OCI-M2 (cell line): ENCODE measurements at regions not wholly inside any gene's neighbourhood (a gene's known extent, or its start where the extent isn't known, plus 50 kb on each side); places are given as distances from the start of the nearest gene placed in this dataset.
"Not testable (repeated sequence)": the region's sequence is repeated elsewhere in the genome, so short reads cannot be mapped to it uniquely, and the experiment has no call there.

Source experiments
- DNase-seq: peaks from one replicate; lab custom pipeline; 2025; ENCODE audit not compliant: unreplicated experiment; lab: John Stamatoyannopoulos, UW

- no peak for DNase-seq
Measured at GRCh38 chr4:78660559-78660958, 109.0 kb downstream of the ANXA3 start.

- no peak for DNase-seq
Measured at GRCh38 chr4:78661086-78661690, 109.6 kb downstream of the ANXA3 start.

GRCh38 chr4:78661921-78662521 is 110.5 kb downstream of the ANXA3 start:
- DNase-seq: no peak

- no peak for DNase-seq
Measured at GRCh38 chr4:78662658-78663057, 111.1 kb downstream of the ANXA3 start.

GRCh38 chr4:78664296-78664695 is 111.9 kb upstream of the BMP2K start:
- not testable (repeated sequence) for DNase-seq

GRCh38 chr4:78665216-78665770 is 110.9 kb upstream of the BMP2K start:
- no peak for DNase-seq

- DNase-seq: no peak
Measured at GRCh38 chr4:78666830-78667258, 109.3 kb upstream of the BMP2K start.

GRCh38 chr4:78667325-78667724 is 108.8 kb upstream of the BMP2K start:
- DNase-seq: no peak

- no peak for DNase-seq
Measured at GRCh38 chr4:78667764-78668163, 108.4 kb upstream of the BMP2K start.

GRCh38 chr4:78669453-78669852 is 106.7 kb upstream of the BMP2K start:
- no peak for DNase-seq

GRCh38 chr4:78671903-78672815 is 104.0 kb upstream of the BMP2K start:
- no peak for DNase-seq

- DNase-seq: no peak
Measured at GRCh38 chr4:78673337-78673736, 102.8 kb upstream of the BMP2K start.

- no peak for DNase-seq
Measured at GRCh38 chr4:78675325-78675724, 100.8 kb upstream of the BMP2K start.

GRCh38 chr4:78682070-78682469 is 94.1 kb upstream of the BMP2K start:
- DNase-seq: no peak

- DNase-seq: no peak
Measured at GRCh38 chr4:78683352-78683751, 92.8 kb upstream of the BMP2K start.

GRCh38 chr4:78684325-78685079 is 91.6 kb upstream of the BMP2K start:
- no peak for DNase-seq

- no peak for DNase-seq
Measured at GRCh38 chr4:78687818-78688217, 88.3 kb upstream of the BMP2K start.

- no peak for DNase-seq
Measured at GRCh38 chr4:78688366-78688765, 87.8 kb upstream of the BMP2K start.

GRCh38 chr4:78689261-78689660 is 86.9 kb upstream of the BMP2K start:
- no peak for DNase-seq

- DNase-seq: no peak
Measured at GRCh38 chr4:78689700-78690323, 86.3 kb upstream of the BMP2K start.
